ENCODE measurements at regions not wholly inside any gene's neighbourhood (a gene's known extent, or its start where the extent isn't known, plus 50 kb on each side); places are given as distances from the start of the nearest gene placed in this dataset.

- TF ChIP-seq CTCF (IDR thresholded peaks at IDR 0.05; ENCODE audit: insufficient read depth, low read length) = no peak
- TF ChIP-seq REST (IDR thresholded peaks at IDR 0.05; ENCODE audit: insufficient replicate concordance, low read depth) = no peak
- TF ChIP-seq SPI1 (IDR thresholded peaks at IDR 0.05; ENCODE audit: borderline replicate concordance, low read depth) = no peak
- no peak for TF ChIP-seq GABPA (IDR thresholded peaks at IDR 0.05; ENCODE audit: low read depth)
Measured at GRCh38 chr6:14443629-14444268, 326.2 kb downstream of the CD83 start.

Data from HL-60 (cell line).